GM21526 (cell line): ENCODE measurements at regions not wholly inside any gene's neighbourhood (a gene's known extent, or its start where the extent isn't known, plus 50 kb on each side); places are given as distances from the start of the nearest gene placed in this dataset.

Source experiments
- ATAC-seq: cut with Tn5 transposase; IDR thresholded peaks from one replicate; pipeline ENCODE4 v1.9.1; 2021; ENCODE audit warnings: moderate library complexity; ENCODE audit not compliant: unreplicated experiment, low FRiP score

- ATAC-seq, result no peak
Observed at GRCh38 chr2:7572450-7572849, 655.2 kb downstream of the RNF144A start.

DNA sequence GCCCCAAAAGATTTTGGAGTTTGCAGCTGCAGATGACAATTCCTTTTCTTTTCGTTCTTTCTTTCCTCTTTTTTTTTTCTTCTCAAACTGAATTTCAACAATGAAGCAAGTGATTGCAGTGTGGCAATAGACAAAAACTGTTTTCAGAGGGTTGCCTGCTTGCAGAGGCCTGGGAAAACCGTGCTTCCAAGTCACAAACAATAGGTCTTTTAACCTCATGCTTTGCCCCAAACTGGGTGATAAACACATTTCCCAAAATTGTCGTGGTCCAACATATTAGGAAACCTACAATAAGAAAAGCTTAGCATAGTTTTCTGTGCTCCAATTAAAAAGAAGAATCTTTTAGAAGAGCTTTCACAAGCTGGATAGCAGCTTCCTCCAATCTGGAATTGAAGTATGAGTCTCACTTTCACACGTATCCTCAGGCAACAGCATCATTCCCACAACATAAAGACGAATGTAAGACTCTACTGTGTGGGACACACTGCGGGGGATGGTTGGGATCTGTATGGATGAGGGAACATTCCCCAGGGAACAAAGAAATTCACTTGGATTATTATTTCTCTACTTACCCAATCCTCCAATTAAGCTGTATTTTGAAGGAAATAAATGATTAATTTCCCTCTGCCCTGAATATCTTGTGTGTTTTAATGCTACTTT, 656.1 kb downstream of the RNF144A start:
- no peak for ATAC-seq

- no peak for ATAC-seq
Observed at GRCh38 chr2:7574385-7574784, 657.2 kb downstream of the RNF144A start.

DNA sequence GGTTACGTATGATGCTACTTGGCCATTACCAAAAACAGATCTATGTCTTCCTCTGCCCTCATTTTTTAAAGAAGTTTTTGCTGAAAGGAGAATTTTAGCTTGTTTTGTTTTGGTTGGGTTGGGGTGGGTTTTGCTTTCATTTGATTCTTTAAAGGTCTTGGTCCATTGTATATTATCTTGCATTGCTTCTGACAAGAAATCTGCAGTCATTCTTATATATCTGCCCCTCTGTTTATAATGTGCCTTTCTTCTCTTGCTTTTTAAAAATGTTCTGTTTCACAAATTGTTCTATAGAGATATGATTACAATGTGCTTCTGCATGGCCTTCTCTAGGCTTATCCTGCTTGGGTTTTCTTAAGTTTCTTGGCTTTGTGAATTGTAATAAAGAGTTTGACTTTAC, 660.6 kb downstream of the RNF144A start:
- ATAC-seq, result no peak

- no peak for ATAC-seq
Observed at GRCh38 chr2:7584017-7584416, 666.8 kb downstream of the RNF144A start.

GRCh38 chr2:7586898-7587297, 669.7 kb downstream of the RNF144A start:
- ATAC-seq, result no peak

DNA sequence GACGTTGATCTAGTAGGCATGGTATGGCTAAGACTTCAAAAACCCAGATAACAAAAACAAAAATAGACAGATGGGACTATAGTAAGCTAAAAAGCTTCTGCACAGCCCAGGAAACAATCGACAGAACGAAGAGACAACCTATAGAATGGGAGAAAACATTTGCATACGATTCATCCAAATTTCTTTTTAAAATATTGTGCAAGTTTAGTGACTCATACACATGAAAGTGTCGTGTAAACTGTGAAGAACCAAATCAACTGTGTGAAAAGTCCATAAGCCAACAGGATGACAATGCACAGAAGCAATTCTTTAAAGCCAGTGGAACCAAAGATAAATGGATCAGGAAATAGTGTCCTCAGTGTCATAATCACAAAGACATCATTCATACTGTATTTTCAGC, 671.1 kb downstream of the RNF144A start:
- no peak for ATAC-seq

- ATAC-seq, result no peak
Observed at GRCh38 chr2:7592618-7593140, 675.5 kb downstream of the RNF144A start.

- ATAC-seq, result no peak
Observed at GRCh38 chr2:7593360-7593759, 676.1 kb downstream of the RNF144A start.

GRCh38 chr2:7594211-7594610, 677.0 kb downstream of the RNF144A start:
- ATAC-seq, result no peak

DNA sequence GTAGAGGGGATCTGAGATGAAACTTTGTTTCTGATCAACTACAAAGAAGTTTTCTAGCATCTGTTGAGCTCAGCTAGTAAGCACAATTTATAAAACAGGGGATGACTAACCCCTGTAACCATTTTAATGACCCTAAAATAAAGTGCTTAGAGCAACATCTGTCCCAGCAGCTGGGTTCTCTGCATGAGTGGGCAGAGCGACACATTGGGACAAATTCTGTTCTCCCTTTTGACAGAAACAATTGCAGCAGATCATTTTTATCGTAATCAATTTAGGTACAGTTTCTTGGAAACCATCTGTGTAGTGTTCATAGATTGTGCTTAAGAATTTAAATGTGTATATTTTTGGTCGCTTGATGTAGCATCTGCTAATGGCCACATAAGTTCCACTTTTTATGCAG, 678.0 kb downstream of the RNF144A start:
- ATAC-seq, result no peak

DNA sequence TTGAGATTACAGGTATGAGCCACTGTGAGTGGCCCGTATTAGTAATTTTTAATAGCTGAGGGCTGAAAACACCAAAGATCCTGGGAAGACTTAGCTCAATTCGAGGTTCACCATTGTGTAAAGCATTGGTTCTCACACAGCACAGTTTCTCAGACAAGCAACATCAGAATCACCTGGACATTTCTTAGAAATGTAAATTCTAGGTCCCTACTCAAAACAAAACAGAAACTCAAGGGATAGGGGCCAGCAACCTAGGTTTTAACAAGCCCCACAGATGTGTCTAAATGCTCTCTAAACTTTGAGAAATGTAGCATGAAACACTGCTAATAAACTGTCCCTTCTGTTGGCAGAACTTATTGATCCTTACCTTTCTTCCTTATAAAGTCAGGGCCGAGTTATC, 681.2 kb downstream of the RNF144A start:
- no peak for ATAC-seq

- no peak for ATAC-seq
Observed at GRCh38 chr2:7599462-7600258, 682.4 kb downstream of the RNF144A start.

DNA sequence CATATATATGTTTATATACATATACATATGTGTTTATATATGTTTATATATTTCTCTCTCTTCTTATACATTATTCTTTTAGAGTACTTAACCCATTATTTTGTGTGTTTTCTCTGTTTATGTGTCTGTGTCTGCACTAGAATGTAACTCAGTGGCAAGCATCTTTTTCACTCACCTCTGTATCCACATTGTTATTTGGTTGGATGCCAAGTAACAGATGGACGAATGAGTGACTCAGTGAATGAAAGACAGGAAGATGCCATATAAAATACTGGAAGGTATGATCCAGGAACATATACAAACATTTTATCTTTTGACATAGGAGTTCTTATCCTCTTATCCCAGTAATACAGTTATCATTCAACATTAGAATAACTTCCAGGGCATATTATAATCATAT, 684.8 kb downstream of the RNF144A start:
- no peak for ATAC-seq

GRCh38 chr2:7604456-7604855, 687.2 kb downstream of the RNF144A start:
- ATAC-seq, result no peak

GRCh38 chr2:7607441-7608173, 690.4 kb downstream of the RNF144A start:
- ATAC-seq, result no peak

- no peak for ATAC-seq
Observed at GRCh38 chr2:7609556-7609955, 692.3 kb downstream of the RNF144A start.

GRCh38 chr2:7609974-7610373, 692.8 kb downstream of the RNF144A start:
- ATAC-seq, result no peak

DNA sequence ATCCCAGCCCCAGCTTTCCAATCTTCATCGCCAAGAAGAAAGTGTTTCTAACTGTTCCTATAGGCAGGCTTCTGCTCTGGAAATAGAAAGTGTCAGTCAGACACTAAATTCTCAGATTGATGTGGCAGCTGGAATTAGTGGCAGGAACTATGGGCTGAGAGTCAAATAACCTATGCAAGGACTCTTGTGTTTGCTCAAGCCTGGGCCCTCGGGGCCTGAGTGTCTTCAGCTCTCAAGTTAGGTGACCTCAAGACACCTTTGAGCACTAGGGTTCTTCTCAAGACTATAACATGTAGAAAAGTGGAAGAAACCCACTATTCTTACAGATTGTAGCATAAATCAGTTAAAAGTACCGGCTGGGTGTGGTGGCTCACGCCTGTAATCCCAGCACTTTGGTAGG, 694.5 kb downstream of the RNF144A start:
- ATAC-seq, result no peak

DNA sequence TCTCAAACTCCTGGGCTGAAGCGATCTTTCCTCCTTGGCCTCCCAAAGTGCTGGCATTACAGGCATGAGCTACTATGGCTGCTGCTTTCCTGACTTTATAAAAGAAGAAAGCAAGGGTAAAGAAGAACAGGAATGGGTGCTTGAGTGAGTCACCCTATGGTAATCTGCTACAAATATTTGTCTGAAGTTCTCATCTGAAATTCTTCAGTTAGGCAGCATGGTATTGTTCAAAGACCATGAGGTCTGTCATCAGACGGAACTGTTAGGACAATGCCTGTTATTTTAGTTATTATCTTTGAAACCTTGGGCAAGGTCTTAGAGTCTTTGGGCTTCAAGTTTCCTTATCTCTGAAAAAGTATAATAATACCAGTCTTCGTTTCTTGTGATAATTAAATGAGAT, 695.8 kb downstream of the RNF144A start:
- no peak for ATAC-seq

DNA sequence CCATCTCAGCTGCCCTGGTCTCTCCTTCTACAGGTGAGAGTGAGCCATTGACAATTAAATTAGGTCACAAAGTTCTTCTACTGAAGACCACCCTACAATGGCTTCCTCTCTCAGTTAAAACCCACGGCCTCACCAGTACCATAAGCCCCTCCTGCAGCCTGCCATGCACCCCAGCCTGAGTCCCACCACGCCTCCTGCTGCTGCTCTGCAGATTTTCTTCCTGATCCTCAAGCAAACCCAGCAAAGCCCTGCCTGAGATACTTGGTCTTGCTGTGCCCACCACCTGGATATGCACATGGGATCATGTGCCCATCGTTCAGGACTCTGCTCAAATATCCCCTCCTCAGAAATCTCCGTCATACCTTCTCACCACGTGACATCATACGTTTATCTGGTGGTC, 696.6 kb downstream of the RNF144A start:
- ATAC-seq, result no peak
